Cardiac fibroblast (primary cell): ENCODE measurements at regions not wholly inside any gene's neighbourhood (a gene's known extent, or its start where the extent isn't known, plus 50 kb on each side); places are given as distances from the start of the nearest gene placed in this dataset.
"Not testable (repeated sequence)": the region's sequence is repeated elsewhere in the genome, so short reads cannot be mapped to it uniquely, and the experiment has no call there.

Experiments used
- DNase-seq, 2 donors: peaks; one replicate each; pipeline versions ENCODE4 v3.0.0 to v3.0.0-alpha.2; 2010; ENCODE audit warnings: low read depth in 2 of 2
- H3K4me3 ChIP-seq, 2 donors: replicated peaks in 1 of 2; 1 replicate in 1 of 2; 2 replicates in 1 of 2; pipeline ENCODE4 v1.5.1; 2011; ENCODE audit warnings: low read depth in 2 of 2, low read length in 2 of 2, mild to moderate bottlenecking in 2 of 2, moderate library complexity in 1 of 2
- TF ChIP-seq, protein P1 (sequence below): IDR thresholded peaks from one replicate; pipeline ENCODE4 v1.5.1; 2011; ENCODE audit warnings: low read depth, mild to moderate bottlenecking, low read length, inconsistent platforms

- DNase-seq = no peak
- TF ChIP-seq, protein P1, sequence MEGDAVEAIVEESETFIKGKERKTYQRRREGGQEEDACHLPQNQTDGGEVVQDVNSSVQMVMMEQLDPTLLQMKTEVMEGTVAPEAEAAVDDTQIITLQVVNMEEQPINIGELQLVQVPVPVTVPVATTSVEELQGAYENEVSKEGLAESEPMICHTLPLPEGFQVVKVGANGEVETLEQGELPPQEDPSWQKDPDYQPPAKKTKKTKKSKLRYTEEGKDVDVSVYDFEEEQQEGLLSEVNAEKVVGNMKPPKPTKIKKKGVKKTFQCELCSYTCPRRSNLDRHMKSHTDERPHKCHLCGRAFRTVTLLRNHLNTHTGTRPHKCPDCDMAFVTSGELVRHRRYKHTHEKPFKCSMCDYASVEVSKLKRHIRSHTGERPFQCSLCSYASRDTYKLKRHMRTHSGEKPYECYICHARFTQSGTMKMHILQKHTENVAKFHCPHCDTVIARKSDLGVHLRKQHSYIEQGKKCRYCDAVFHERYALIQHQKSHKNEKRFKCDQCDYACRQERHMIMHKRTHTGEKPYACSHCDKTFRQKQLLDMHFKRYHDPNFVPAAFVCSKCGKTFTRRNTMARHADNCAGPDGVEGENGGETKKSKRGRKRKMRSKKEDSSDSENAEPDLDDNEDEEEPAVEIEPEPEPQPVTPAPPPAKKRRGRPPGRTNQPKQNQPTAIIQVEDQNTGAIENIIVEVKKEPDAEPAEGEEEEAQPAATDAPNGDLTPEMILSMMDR = no peak
- no peak overlapping the region for H3K4me3 ChIP-seq
These were observed 111.3 kb upstream of the SLC16A7 start for GRCh38 chr12:59484575-59484974.

DNA sequence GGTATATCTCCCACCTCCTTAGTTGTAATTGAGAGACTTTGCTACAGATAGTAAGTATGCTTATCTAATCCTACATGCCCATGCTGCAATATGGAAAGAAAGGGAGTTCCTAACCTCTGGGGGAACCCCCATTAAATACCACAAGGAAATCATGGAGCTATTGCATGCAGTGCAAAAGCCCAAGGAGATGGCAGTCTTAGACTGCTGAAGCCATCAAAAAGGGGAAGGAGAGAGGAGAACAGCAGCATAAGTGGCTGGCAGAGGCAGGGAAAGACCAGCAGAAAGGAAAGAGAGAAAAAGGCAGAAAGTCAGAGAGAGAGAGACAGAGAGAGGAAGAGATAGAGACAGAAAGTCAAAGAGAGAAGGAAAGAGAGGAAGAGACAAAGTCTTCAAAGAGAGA lies 121.6 kb upstream of the SLC16A7 start:
- H3K4me3 ChIP-seq, DNase-seq: not testable (repeated sequence)

DNA sequence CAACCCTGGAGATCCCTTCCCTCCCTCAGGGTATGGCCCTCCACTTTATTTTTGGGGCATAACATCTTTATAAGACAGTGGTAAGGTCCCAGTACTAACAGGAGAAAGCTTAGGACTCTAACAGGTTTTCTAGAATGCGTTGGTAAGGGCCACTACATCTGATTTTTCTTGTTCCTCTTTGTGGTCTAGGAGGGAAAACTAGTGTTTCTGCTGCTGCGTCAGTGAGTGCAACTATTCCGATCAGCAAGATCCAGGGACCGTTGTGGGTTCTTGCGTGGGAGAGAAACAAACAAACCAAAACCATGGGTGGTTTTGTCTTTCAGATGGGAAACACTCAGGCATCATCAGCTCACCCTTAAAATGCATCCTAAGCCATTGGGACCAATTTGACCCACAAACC lies 123.6 kb upstream of the SLC16A7 start:
- H3K4me3 ChIP-seq = no peak overlapping the region
- TF ChIP-seq, protein P1 = no peak
- DNase-seq = no peak

DNA sequence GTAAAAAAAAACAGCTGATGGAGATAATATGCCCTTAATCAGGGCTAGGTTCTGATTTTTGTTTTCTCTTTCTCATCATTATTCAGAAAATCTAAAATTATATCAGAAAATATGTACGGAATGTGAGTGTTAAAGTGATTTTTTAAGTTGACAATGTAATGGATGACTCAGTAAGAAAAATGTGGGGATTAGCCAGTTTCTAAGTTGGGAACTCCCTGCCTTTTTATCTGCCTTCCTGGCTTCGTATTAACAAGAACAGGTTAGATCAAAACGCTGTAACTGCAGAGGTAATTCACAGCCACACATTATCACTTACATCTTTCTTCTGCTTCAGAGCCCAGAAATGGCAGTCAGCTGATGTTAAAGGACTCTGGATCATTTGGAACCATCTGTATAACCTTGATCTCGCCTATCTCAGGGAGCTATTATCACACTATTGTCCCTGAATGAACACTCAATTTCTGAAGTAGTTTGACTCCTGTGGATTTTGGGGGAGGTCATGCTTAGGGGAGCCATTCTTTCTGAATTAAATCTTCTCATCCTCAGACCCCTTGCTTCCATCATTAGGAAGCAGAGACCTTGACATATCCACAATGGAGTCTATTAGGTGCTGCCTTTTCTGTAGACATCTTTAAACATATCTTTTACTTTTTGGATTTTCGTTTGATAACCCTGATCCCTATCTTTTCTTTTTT lies 135.7 kb upstream of the SLC16A7 start:
- TF ChIP-seq, protein P1 = no peak
- peak; percentile 41 to 68 for DNase-seq

GRCh38 chr12:59453475-59453874 lies 142.4 kb upstream of the SLC16A7 start:
- H3K4me3 ChIP-seq = no peak overlapping the region
- no peak for DNase-seq
- TF ChIP-seq, protein P1 = no peak

More for the DNA sequence above, 135.7 kb upstream of the SLC16A7 start:
- no peak overlapping the region for H3K4me3 ChIP-seq

- peak; percentile 14 to 20 for DNase-seq
- H3K4me3 ChIP-seq = no peak overlapping the region
- TF ChIP-seq, protein P1 = no peak
These were observed 143.1 kb upstream of the SLC16A7 start for GRCh38 chr12:59452746-59453145.

DNA sequence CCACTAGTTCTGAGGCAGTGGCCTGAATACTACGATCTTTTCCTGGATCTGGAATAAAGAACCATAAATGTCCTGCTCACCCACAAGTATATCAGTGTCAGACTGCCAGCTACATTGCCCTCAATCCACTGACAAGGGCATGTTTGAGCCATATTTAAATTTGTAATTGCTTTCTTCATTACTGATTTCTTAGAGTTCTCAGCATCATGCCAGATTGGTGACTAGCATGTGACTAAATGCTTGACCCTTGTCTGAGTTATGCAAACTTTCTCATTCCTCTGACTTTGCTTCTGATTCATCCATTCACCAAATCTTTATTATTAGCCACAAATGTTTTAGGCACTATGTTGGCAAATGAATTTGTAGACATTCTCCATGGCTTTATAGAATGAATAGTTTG lies 143.6 kb upstream of the SLC16A7 start:
- TF ChIP-seq, protein P1 = no peak
- DNase-seq = peak; percentile 53 to 86
- H3K4me3 ChIP-seq = no peak overlapping the region
